CD14-positive monocyte (primary cell): ENCODE measurements at regions not wholly inside any gene's neighbourhood (a gene's known extent, or its start where the extent isn't known, plus 50 kb on each side); places are given as distances from the start of the nearest gene placed in this dataset.
"Not testable (repeated sequence)": the region's sequence is repeated elsewhere in the genome, so short reads cannot be mapped to it uniquely, and the experiment has no call there.

ENCODE experiments used
- DNase-seq, 3 donors: peaks; one replicate each; pipeline ENCODE4 v3.0.0-alpha.2; 2011 to 2022
- H2AFZ ChIP-seq: 2 replicates; pipeline ENCODE4 v1.6.0; 2012; ENCODE audit warnings: mild to moderate bottlenecking, low read depth, low read length, inconsistent platforms; ENCODE audit not compliant: insufficient read depth, poor library complexity, severe bottlenecking
- H3K27ac ChIP-seq, 2 donors: 1 replicate in 1 of 2; 2 replicates in 1 of 2; pipeline ENCODE4 v1.5.1; 2012 to 2013; ENCODE audit warnings: low read length in 2 of 2, control low read depth in 1 of 2, inconsistent platforms in 1 of 2, low read depth in 1 of 2, mild to moderate bottlenecking in 1 of 2
- H3K27me3 ChIP-seq, 2 donors: one replicate each; pipeline versions ENCODE4 v1.6.0 to v1.6.1; 2011 to 2013; ENCODE audit warnings: low read length in 2 of 2; ENCODE audit not compliant: control insufficient read depth in 2 of 2, insufficient read depth in 2 of 2
- H3K36me3 ChIP-seq, 2 donors: replicated peaks in 1 of 2; 1 replicate in 1 of 2; 2 replicates in 1 of 2; pipeline versions ENCODE4 v1.5.1 to v1.6.1; 2012 to 2013; ENCODE audit warnings: low read length in 2 of 2, control low read depth in 1 of 2, inconsistent platforms in 1 of 2, mild to moderate bottlenecking in 1 of 2; ENCODE audit not compliant: insufficient read depth in 2 of 2, control insufficient read depth in 1 of 2
- H3K4me1 ChIP-seq, 2 donors: 1 replicate in 1 of 2; 2 replicates in 1 of 2; pipeline versions ENCODE4 v1.5.1 to v1.6.1; 2012 to 2013; ENCODE audit warnings: low read length in 2 of 2, control low read depth in 1 of 2, inconsistent platforms in 1 of 2, mild to moderate bottlenecking in 1 of 2, moderate library complexity in 1 of 2; ENCODE audit not compliant: insufficient read depth in 2 of 2, control insufficient read depth in 1 of 2
- H3K4me2 ChIP-seq: replicated peaks from 2 replicates; pipeline ENCODE3; 2012; ENCODE audit warnings: low read length, moderate library complexity, mild to moderate bottlenecking; ENCODE audit not compliant: poor library complexity, severe bottlenecking; ENCODE audit errors: extremely low read depth
- H3K4me3 ChIP-seq, 3 experiments: fragments of 200-600 bp in 1 of 3; sonication (generic) in 1 of 3; replicated peaks in 1 of 3; 1 replicate in 2 of 3; 2 replicates in 1 of 3; pipeline ENCODE4 v1.5.1; 2011 to 2013; ENCODE audit warnings: low read length in 3 of 3, mild to moderate bottlenecking in 3 of 3, control low read depth in 2 of 3, low read depth in 2 of 3, inconsistent platforms in 1 of 3, moderate library complexity in 1 of 3
- H3K79me2 ChIP-seq: 2 replicates; pipeline ENCODE4 v1.6.0; 2012; ENCODE audit warnings: mild to moderate bottlenecking, control low read depth, inconsistent platforms, low read length, moderate library complexity; ENCODE audit not compliant: insufficient read depth
- H3K9ac ChIP-seq: 2 replicates; pipeline ENCODE4 v1.6.0; 2017; ENCODE audit warnings: low read length, mild to moderate bottlenecking; ENCODE audit not compliant: insufficient read depth, poor library complexity, severe bottlenecking
- H3K9me3 ChIP-seq, 2 donors: replicated peaks in 1 of 2; 1 replicate in 1 of 2; 2 replicates in 1 of 2; pipeline versions ENCODE4 v1.5.1 to v1.6.1; 2012 to 2013; ENCODE audit warnings: low read length in 2 of 2, control low read depth in 1 of 2; ENCODE audit not compliant: control insufficient read depth in 1 of 2, insufficient read depth in 1 of 2
- H4K20me1 ChIP-seq: 2 replicates; pipeline ENCODE4 v1.6.0; 2012; ENCODE audit warnings: mild to moderate bottlenecking, low read length, control low read depth, moderate library complexity; ENCODE audit not compliant: insufficient read depth
- H3K27ac Mint-ChIP-seq, 7 donors: one replicate each; pipeline ENCODE4 v1.8.0; 2020; ENCODE audit warnings: mild to moderate bottlenecking in 7 of 7, mixed read lengths in 7 of 7, moderate library complexity in 6 of 7, inconsistent platforms in 2 of 7
- H3K27me3 Mint-ChIP-seq, 3 donors: one replicate each; pipeline ENCODE4 v1.8.0; 2021 to 2022; ENCODE audit warnings: low read depth in 3 of 3, mild to moderate bottlenecking in 3 of 3, mixed read lengths in 3 of 3, moderate library complexity in 3 of 3, inconsistent platforms in 1 of 3
- H3K36me3 Mint-ChIP-seq, 2 donors: one replicate each; pipeline ENCODE4 v1.8.0; 2020; ENCODE audit warnings: mixed read lengths in 2 of 2, inconsistent platforms in 1 of 2, mild to moderate bottlenecking in 1 of 2
- H3K4me1 Mint-ChIP-seq: one replicate; pipeline ENCODE4 v1.8.0; 2020; ENCODE audit warnings: mild to moderate bottlenecking, mixed read lengths
- H3K4me3 Mint-ChIP-seq, 2 donors: one replicate each; pipeline ENCODE4 v1.8.0; 2020; ENCODE audit warnings: mild to moderate bottlenecking in 2 of 2, mixed read lengths in 2 of 2, moderate library complexity in 1 of 2
- H3K9me3 Mint-ChIP-seq, 7 donors: one replicate each; pipeline ENCODE4 v1.8.0; 2020 to 2022; ENCODE audit warnings: mixed read lengths in 7 of 7, mild to moderate bottlenecking in 6 of 7, moderate library complexity in 6 of 7, inconsistent platforms in 2 of 7
- WGBS: methylation state at CpG from one replicate; pipeline ENCODE4 v1.1.5; 2013; ENCODE audit warnings: missing lambda C conversion rate; ENCODE audit not compliant: insufficient coverage; 5-methylcytosine and 5-hydroxymethylcytosine counted together
- intact Hi-C, 2 donors: fragments of 100-400 bp; cut with micrococcal nuclease; formaldehyde crosslinking; loops; one replicate each; pipeline versions ENCODE4 v1.15.0 to v1.15.1; 2023
- TF ChIP-seq, protein P1 (sequence below): fragments of 200-600 bp; IDR thresholded peaks from one replicate; pipeline ENCODE4 v1.8.0; 2022; ENCODE audit warnings: antibody characterized with exemption, mild to moderate bottlenecking

DNA sequence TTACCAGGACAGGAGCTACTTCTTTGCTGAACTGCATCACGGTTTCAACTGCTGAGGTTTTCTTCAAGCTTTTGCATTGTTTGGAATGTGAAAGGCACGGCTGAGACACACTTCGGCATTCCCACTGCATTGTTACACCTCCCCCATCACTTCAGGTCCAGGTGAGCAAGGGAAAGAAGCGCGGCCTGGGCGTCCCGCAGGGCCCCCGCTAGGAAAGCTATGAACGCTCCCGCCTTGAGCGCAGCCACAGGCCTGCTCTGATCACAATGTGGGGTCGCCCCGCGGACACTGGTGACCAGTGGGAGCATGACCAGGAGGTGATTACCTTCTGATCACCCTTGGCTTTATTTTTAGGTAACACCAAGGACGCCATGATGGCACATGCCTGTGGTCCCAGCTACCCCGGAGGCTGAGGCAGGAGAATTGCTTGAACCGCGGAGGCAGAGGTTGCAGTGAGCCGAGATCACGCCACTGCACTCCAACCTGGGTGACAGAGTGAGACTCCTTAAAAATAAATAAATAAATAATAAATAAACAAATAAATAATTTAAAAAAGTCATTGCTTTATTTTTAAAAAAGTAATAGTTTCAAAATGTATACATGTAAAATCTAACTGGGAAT, 82.2 kb upstream of the ANTXRL start:
- H3K4me1 Mint-ChIP-seq, H3K36me3 Mint-ChIP-seq, H3K4me1 ChIP-seq, DNase-seq, H3K27me3 ChIP-seq, H4K20me1 ChIP-seq, H3K27ac Mint-ChIP-seq, H2AFZ ChIP-seq, H3K9me3 ChIP-seq, H3K36me3 ChIP-seq, H3K9me3 Mint-ChIP-seq, H3K4me3 Mint-ChIP-seq, H3K27ac ChIP-seq, intact Hi-C loops, H3K4me2 ChIP-seq, H3K27me3 Mint-ChIP-seq, H3K9ac ChIP-seq, H3K4me3 ChIP-seq, H3K79me2 ChIP-seq: not testable (repeated sequence)
- 97% methylated on average over 5 of the region's 20 CpGs for WGBS

DNA sequence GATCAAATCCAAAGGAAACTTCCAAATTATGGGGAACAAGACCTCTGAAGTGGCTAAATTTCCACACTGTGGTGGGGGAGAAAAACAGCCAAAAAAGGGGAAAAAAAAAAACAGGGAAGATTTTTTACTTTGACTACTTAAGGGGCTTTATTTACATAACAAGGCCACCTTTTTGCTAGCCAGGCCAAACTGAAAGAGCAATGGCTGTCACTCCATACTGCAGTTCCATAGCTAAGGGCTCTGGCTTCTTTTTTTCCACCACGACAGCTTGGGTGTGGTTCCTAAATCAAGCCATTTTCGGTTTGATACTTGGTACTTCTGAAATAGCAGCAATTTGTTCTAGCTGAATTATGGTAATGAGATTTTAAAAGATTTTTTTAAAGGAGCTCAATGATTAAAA, 76.4 kb upstream of the ANTXRL start:
- H3K79me2 ChIP-seq, H2AFZ ChIP-seq, H3K9me3 Mint-ChIP-seq, intact Hi-C loops, H3K27ac ChIP-seq, H3K4me2 ChIP-seq, H3K4me1 ChIP-seq, H4K20me1 ChIP-seq, H3K27ac Mint-ChIP-seq, H3K9ac ChIP-seq, H3K4me3 Mint-ChIP-seq, H3K36me3 Mint-ChIP-seq, H3K27me3 Mint-ChIP-seq, H3K9me3 ChIP-seq, H3K4me3 ChIP-seq, H3K4me1 Mint-ChIP-seq, DNase-seq, H3K36me3 ChIP-seq, H3K27me3 ChIP-seq: not testable (repeated sequence)
- WGBS, result no CpG with 5 or more reads among the region's 2 CpGs

DNA sequence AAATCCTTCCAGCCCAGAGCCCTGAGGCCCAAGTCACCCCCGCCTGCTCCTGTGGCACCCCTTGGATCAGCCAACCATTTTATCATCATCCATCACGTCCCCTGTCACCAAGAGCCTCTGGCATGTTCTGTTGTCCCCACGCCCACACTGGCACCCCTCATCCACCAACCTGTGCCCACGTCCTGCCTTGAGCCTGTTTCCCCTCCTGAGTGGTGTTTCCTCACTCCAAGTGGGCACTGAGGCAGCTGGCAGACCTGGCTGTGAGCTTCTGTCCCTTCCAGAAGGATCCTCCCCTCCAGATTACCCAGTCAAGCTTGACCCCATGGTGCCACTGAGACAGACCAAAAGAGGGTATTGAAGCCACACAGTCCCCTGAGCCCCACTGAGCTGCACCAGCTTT, 71.4 kb upstream of the ANTXRL start:
- Mint-ChIP-seq H3K4me3 (no peak overlapping the region), H3K27ac (peak overlapping the region in 1 of 7 donors; percentile 37), H3K9me3 (no peaks in the 10 kb centered on the region), H3K27me3 (peaks cover 0 to 4% (median 2%) of the 10 kb centered on the region in 3 donors), H3K36me3 (no peaks in the 10 kb centered on the region), H3K4me1 (peaks cover 14% of the 10 kb centered on the region)
- intact Hi-C loops, result no loop called here
- TF ChIP-seq, protein P1, sequence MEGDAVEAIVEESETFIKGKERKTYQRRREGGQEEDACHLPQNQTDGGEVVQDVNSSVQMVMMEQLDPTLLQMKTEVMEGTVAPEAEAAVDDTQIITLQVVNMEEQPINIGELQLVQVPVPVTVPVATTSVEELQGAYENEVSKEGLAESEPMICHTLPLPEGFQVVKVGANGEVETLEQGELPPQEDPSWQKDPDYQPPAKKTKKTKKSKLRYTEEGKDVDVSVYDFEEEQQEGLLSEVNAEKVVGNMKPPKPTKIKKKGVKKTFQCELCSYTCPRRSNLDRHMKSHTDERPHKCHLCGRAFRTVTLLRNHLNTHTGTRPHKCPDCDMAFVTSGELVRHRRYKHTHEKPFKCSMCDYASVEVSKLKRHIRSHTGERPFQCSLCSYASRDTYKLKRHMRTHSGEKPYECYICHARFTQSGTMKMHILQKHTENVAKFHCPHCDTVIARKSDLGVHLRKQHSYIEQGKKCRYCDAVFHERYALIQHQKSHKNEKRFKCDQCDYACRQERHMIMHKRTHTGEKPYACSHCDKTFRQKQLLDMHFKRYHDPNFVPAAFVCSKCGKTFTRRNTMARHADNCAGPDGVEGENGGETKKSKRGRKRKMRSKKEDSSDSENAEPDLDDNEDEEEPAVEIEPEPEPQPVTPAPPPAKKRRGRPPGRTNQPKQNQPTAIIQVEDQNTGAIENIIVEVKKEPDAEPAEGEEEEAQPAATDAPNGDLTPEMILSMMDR, result no peak
- H3K9ac ChIP-seq, result no peak overlapping the region
- no peak overlapping the region for H3K4me2 ChIP-seq
- no peaks in the 10 kb centered on the region for H3K36me3 ChIP-seq
- DNase-seq, result no peak
- H3K9me3 ChIP-seq, result no peaks in the 10 kb centered on the region
- H2AFZ ChIP-seq, result no peak overlapping the region
- H3K27me3 ChIP-seq, result no peaks in the 10 kb centered on the region
- H3K79me2 ChIP-seq, result no peaks in the 10 kb centered on the region
- H3K4me1 ChIP-seq, result no peaks in the 10 kb centered on the region
- H4K20me1 ChIP-seq, result no peaks in the 10 kb centered on the region
- WGBS, result 85% methylated on average over 3 of the region's 4 CpGs
- H3K4me3 ChIP-seq, result no peak overlapping the region
- H3K27ac ChIP-seq, result no peak overlapping the region
